Endothelial cell of umbilical vein (primary cell): ENCODE measurements at regions not wholly inside any gene's neighbourhood (a gene's known extent, or its start where the extent isn't known, plus 50 kb on each side); places are given as distances from the start of the nearest gene placed in this dataset.

Experiments
- CTCF ChIP-seq, 2 donors: IDR thresholded peaks; 1 replicate in 1 of 2; 2 replicates in 1 of 2; pipeline ENCODE4 v1.5.1; 2011; ENCODE audit warnings: low read length in 2 of 2, mild to moderate bottlenecking in 2 of 2, moderate library complexity in 2 of 2, control low read depth in 1 of 2, inconsistent platforms in 1 of 2, low read depth in 1 of 2; ENCODE audit not compliant: insufficient read depth in 1 of 2; ENCODE audit errors: extremely low read depth in 1 of 2
- JUN ChIP-seq: IDR thresholded peaks from 2 replicates; pipeline ENCODE4 v1.6.1; 2011; ENCODE audit warnings: borderline replicate concordance, low read depth; ENCODE audit not compliant: insufficient read length, insufficient read depth
- POLR2AphosphoS5 ChIP-seq: IDR thresholded peaks from 2 replicates; pipeline ENCODE4 v1.6.1; 2012; ENCODE audit warnings: low read depth, mild to moderate bottlenecking, control low read depth, low read length, moderate library complexity; ENCODE audit not compliant: insufficient read depth

GRCh38 chrX:115936008-115936407, 234.5 kb upstream of the AGTR2 start:
- TF ChIP-seq CTCF (IDR thresholded peaks at IDR 0.05; ENCODE audit: extremely low read depth in 1 of 2, insufficient read depth in 1 of 2, low read depth in 1 of 2, low read length in 2 of 2), result no peak
- TF ChIP-seq POLR2AphosphoS5, result no peak
- TF ChIP-seq JUN, result no peak
